ENCODE measurements at regions not wholly inside any gene's neighbourhood (a gene's known extent, or its start where the extent isn't known, plus 50 kb on each side); places are given as distances from the start of the nearest gene placed in this dataset.
A peak's percentile ranks its signal among the peaks of the same experiment; 100 is the strongest.

GRCh38 chr10:78921895-78922294, 146.9 kb upstream of the ZMIZ1 start:
- ChIA-PET CTCF (no interaction called here), POLR2A (no interaction called here)
- TF ChIP-seq CTCF (IDR thresholded peaks at IDR 0.05; ENCODE audit: low read depth, low read length): no peak
- Histone ChIP-seq H3K27ac (ENCODE audit: low read depth, low read length) (no peak overlapping the region), H3K4me3 (ENCODE audit: low read depth, low read length) (no peak overlapping the region), H3K27me3 (ENCODE audit: control insufficient read depth, insufficient read depth, low read length) (peaks cover 15% of the 10 kb centered on the region), H3K9me3 (ENCODE audit: control insufficient read depth, insufficient read depth, low read length) (no peaks in the 10 kb centered on the region)
- no peak for DNase-seq (ENCODE audit: low read depth, low spot score)

GRCh38 chr10:78923647-78924318, 145.0 kb upstream of the ZMIZ1 start:
- Histone ChIP-seq H3K27ac (ENCODE audit: low read depth, low read length) (no peak overlapping the region), H3K9me3 (ENCODE audit: control insufficient read depth, insufficient read depth, low read length) (no peaks in the 10 kb centered on the region), H3K27me3 (ENCODE audit: control insufficient read depth, insufficient read depth, low read length) (peaks cover 12% of the 10 kb centered on the region), H3K4me3 (ENCODE audit: low read depth, low read length) (no peak overlapping the region)
- POLR2A ChIA-PET: no interaction called here
- no peak for TF ChIP-seq CTCF (IDR thresholded peaks at IDR 0.05; ENCODE audit: low read depth, low read length)
- DNase-seq (ENCODE audit: low read depth, low spot score): no peak
- CTCF ChIA-PET: no interaction called here

- ChIA-PET POLR2A (no interaction called here), CTCF (no interaction called here)
- no peak overlapping the region for H3K27ac ChIP-seq (ENCODE audit: low read depth, low read length)
- H3K4me3 ChIP-seq (ENCODE audit: low read depth, low read length): no peak overlapping the region
- H3K9me3 ChIP-seq (ENCODE audit: control insufficient read depth, insufficient read depth, low read length): no peaks in the 10 kb centered on the region
- TF ChIP-seq CTCF (IDR thresholded peaks at IDR 0.05; ENCODE audit: low read depth, low read length): no peak
- DNase-seq (ENCODE audit: low read depth, low spot score): no peak
- H3K27me3 ChIP-seq (ENCODE audit: control insufficient read depth, insufficient read depth, low read length): peaks cover 8% of the 10 kb centered on the region
These were observed 144.3 kb upstream of the ZMIZ1 start for GRCh38 chr10:78924319-78925003.

- ChIA-PET POLR2A (no interaction called here), CTCF (interaction anchor here (1.0 kb wide), 1 partner anchor 142 kb away, joined by 3 read pairs; no protein-coding TSS in a partner anchor)
- 0 out of 2 replicates have a peak, but pooled peaks have one; percentile 2 for TF ChIP-seq CTCF (IDR thresholded peaks at IDR 0.05; ENCODE audit: low read depth, low read length)
- peak overlapping the region; percentile 22 for H3K27ac ChIP-seq (ENCODE audit: low read depth, low read length)
- peaks cover 2% of the 10 kb centered on the region for H3K27me3 ChIP-seq (ENCODE audit: control insufficient read depth, insufficient read depth, low read length)
- no peak for DNase-seq (ENCODE audit: low read depth, low spot score)
- H3K9me3 ChIP-seq (ENCODE audit: control insufficient read depth, insufficient read depth, low read length): no peaks in the 10 kb centered on the region
- H3K4me3 ChIP-seq (ENCODE audit: low read depth, low read length): no peak overlapping the region
These were observed 143.5 kb upstream of the ZMIZ1 start for GRCh38 chr10:78925275-78925674.

- H3K27me3 ChIP-seq (ENCODE audit: control insufficient read depth, insufficient read depth, low read length): no peaks in the 10 kb centered on the region
- H3K27ac ChIP-seq (ENCODE audit: low read depth, low read length): peak overlapping the region; percentile 22
These were observed 142.9 kb upstream of the ZMIZ1 start for GRCh38 chr10:78925800-78926319.

More at GRCh38 chr10:78925800-78926319, 142.9 kb upstream of the ZMIZ1 start:
- POLR2A ChIA-PET: no interaction called here
- CTCF ChIA-PET: interaction anchor here (1.0 to 1.4 kb wide), 2 partner anchors 141 to 878 kb away, joined by 3 read pairs; no protein-coding TSS in a partner anchor
- Histone ChIP-seq H3K4me3 (ENCODE audit: low read depth, low read length) (no peak overlapping the region), H3K9me3 (ENCODE audit: control insufficient read depth, insufficient read depth, low read length) (no peaks in the 10 kb centered on the region)
- DNase-seq (ENCODE audit: low read depth, low spot score): peak; percentile 88
- TF ChIP-seq CTCF (IDR thresholded peaks at IDR 0.05; ENCODE audit: low read depth, low read length): no peak
